ENCODE measurements at regions not wholly inside any gene's neighbourhood (a gene's known extent, or its start where the extent isn't known, plus 50 kb on each side); places are given as distances from the start of the nearest gene placed in this dataset.
"Not testable (repeated sequence)": the region's sequence is repeated elsewhere in the genome, so short reads cannot be mapped to it uniquely, and the experiment has no call there.

DNA sequence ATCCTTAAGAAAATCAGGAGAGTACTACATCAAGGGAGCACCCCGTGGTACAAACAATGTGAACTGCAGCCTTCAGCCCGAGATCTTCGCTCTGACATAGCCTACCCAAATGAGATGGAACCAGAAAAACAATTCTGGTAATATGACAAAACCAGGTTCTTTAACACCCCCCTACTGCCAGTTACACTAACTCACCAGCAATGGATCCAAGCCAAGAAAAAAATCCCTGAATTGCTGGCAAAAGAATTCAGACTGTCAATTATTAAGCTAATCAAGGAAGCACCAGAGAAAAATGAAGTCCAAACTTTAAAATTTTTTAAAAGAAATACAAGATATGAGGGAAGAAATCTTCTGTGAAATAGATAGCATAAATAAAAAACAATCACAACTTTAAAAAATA lies 101.7 kb upstream of the KLF8 start:
- POLR2A ChIA-PET, result no interaction called here
- no peak for DNase-seq (ENCODE audit: extremely low spot score)

DNA sequence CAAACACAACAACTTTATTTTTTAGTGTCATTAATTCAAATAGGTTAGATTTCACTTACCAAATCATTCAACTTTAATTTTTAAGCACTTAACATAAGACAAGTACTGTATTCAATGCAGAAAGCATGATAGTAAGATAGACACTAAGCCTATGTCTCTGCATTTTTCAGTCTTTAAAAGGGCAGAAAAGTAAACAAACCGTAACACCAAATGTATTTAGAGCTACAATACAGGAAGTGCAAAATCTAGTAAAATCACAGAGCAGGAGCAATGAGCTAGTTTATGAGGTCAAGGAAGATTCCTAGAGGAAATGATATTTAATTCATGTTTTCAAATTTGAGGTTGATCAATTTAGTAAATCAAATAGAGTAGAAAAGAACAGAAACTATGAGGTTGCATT lies 68.0 kb upstream of the KLF8 start:
- DNase-seq (ENCODE audit: extremely low spot score); CTCF ChIA-PET; POLR2A ChIA-PET: not testable (repeated sequence)

More for the DNA sequence above, 101.7 kb upstream of the KLF8 start:
- CTCF ChIA-PET, result no interaction called here
- TF ChIP-seq TARDBP (IDR thresholded peaks at IDR 0.05), result no peak
- no peak for TF ChIP-seq FOXM1 (IDR thresholded peaks at IDR 0.05; ENCODE audit: borderline replicate concordance)
- no peak for TF ChIP-seq CTBP1 (IDR thresholded peaks at IDR 0.05; ENCODE audit: borderline replicate concordance)
- TF ChIP-seq HDGF (IDR thresholded peaks at IDR 0.05; ENCODE audit: borderline replicate concordance), result no peak
- TF ChIP-seq SP1 (IDR thresholded peaks at IDR 0.05), result no peak
- no peak for TF ChIP-seq BHLHE40 (IDR thresholded peaks at IDR 0.05; ENCODE audit: borderline replicate concordance)
- no peak for TF ChIP-seq ELF4 (IDR thresholded peaks at IDR 0.05)
- TF ChIP-seq FOXA1 (IDR thresholded peaks at IDR 0.05), result no peak
- TF ChIP-seq NFRKB (IDR thresholded peaks at IDR 0.05), result no peak
- TF ChIP-seq ARNT (IDR thresholded peaks at IDR 0.05), result no peak
- TF ChIP-seq L3MBTL2 (conservative IDR thresholded peaks at IDR 0.05), result no peak
- no peak for TF ChIP-seq SUZ12 (IDR thresholded peaks at IDR 0.05)
- TF ChIP-seq FOXK2 (IDR thresholded peaks at IDR 0.05), result no peak
- no peak for TF ChIP-seq ZNF384 (IDR thresholded peaks at IDR 0.05)
- TF ChIP-seq LEF1 (IDR thresholded peaks at IDR 0.05; ENCODE audit: borderline replicate concordance), result no peak
- TF ChIP-seq, protein P1, sequence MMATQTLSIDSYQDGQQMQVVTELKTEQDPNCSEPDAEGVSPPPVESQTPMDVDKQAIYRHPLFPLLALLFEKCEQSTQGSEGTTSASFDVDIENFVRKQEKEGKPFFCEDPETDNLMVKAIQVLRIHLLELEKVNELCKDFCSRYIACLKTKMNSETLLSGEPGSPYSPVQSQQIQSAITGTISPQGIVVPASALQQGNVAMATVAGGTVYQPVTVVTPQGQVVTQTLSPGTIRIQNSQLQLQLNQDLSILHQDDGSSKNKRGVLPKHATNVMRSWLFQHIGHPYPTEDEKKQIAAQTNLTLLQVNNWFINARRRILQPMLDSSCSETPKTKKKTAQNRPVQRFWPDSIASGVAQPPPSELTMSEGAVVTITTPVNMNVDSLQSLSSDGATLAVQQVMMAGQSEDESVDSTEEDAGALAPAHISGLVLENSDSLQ (IDR thresholded peaks at IDR 0.05), result no peak

Data from HEK293T (cell line).